ENCODE measurements at regions not wholly inside any gene's neighbourhood (a gene's known extent, or its start where the extent isn't known, plus 50 kb on each side); places are given as distances from the start of the nearest gene placed in this dataset.

DNA sequence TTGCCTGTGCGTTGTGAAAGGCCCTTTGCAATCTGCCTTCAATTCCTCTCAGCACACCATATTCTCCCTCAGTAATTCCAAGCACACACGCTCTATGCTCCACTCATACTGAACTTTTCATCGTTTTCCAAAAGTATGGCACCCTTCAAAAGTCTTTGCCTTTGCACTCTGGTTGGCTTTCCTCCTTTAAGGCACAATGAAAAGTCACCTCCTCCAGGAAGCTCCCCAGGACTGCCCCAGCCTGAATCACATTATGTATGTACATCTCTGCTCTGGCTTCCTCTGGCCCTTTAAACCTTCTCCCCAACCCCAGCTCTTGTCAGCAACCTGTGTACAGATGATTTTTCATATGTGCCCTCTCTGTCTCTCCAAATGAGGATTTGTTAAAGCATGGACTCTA, 250.7 kb downstream of the MAF start:
- Histone ChIP-seq H2BK15ac (ENCODE audit: low read length) (no peak overlapping the region), H4K8ac (ENCODE audit: extremely low read depth, insufficient read depth, low read length) (no peak overlapping the region), H2AK5ac (ENCODE audit: low read depth, low read length) (no peak overlapping the region), H2BK120ac (replicated peaks; ENCODE audit: low read depth, low read length) (no peak overlapping the region), H2BK5ac (ENCODE audit: low read depth, low read length) (no peak overlapping the region), H3K27ac (ENCODE audit: low read depth, low read length) (no peak overlapping the region), H3K4me3 (ENCODE audit: extremely low read depth in 1 of 4, insufficient read depth in 2 of 4, low read depth in 3 of 4, low read length in 4 of 4) (no peak overlapping the region), H2BK20ac (ENCODE audit: low read length) (no peak overlapping the region), H3K79me2 (ENCODE audit: control insufficient read depth in 1 of 2, insufficient read depth in 2 of 2, low read length in 2 of 2) (no peaks in the 10 kb centered on the region), H3K36me3 (ENCODE audit: control insufficient read depth in 2 of 4, insufficient read depth in 4 of 4, low read length in 3 of 4) (no peaks in the 10 kb centered on the region), H2AFZ (ENCODE audit: low read length) (no peak overlapping the region), H3K14ac (ENCODE audit: insufficient read length) (no peak overlapping the region), H3K9ac (replicated peaks in 1 of 4; ENCODE audit: extremely low read depth in 1 of 4, low read depth in 3 of 4, low read length in 3 of 4) (no peak overlapping the region), H3K9me3 (ENCODE audit: insufficient read depth in 2 of 2, low read depth in 1 of 2, low read length in 1 of 2) (no peaks in the 10 kb centered on the region), H2BK12ac (ENCODE audit: low read depth, low read length) (no peak overlapping the region), H3K4me2 (ENCODE audit: insufficient read depth in 1 of 2, low read depth in 2 of 2, low read length in 2 of 2) (no peak overlapping the region), H4K5ac (ENCODE audit: insufficient read length, low read depth, low read length) (no peak overlapping the region), H3K4ac (replicated peaks; ENCODE audit: insufficient read length, low read depth, low read length) (no peak overlapping the region), H3K23ac (ENCODE audit: insufficient read length) (no peak overlapping the region), H4K20me1 (replicated peaks in 1 of 2; ENCODE audit: control insufficient read depth in 1 of 2, insufficient read depth in 2 of 2, low read length in 2 of 2) (no peaks in the 10 kb centered on the region), H3K79me1 (ENCODE audit: low read depth, low read length) (no peaks in the 10 kb centered on the region), H3K18ac (ENCODE audit: extremely low read depth, low read length) (no peak overlapping the region), H3K27me3 (replicated peaks in 1 of 4; ENCODE audit: control insufficient read depth in 3 of 4, extremely low read depth in 1 of 4, insufficient read depth in 3 of 4, low read length in 3 of 4) (no peaks in the 10 kb centered on the region), H3K23me2 (ENCODE audit: low read depth, low read length) (no peaks in the 10 kb centered on the region), H4K91ac (replicated peaks; ENCODE audit: insufficient read length, low read length) (no peak overlapping the region), H3K56ac (replicated peaks; ENCODE audit: insufficient read length, low read depth, low read length) (no peak overlapping the region), H3K4me1 (replicated peaks in 1 of 4; ENCODE audit: control insufficient read depth in 3 of 4, insufficient read depth in 4 of 4, low read length in 3 of 4) (peaks cover 6 to 22% (median 12%) of the 10 kb centered on the region in 4 experiments)
- ChIA-PET CTCF (ENCODE audit: partially characterized antibody) (interaction anchor here (1.1 to 8.2 kb wide), 3 partner anchors 11 to 649 kb away, joined by 4 to 77 read pairs (median 4); no protein-coding TSS in a partner anchor), POLR2A (ENCODE audit: partially characterized antibody) (no interaction called here)
- no peak for DNase-seq (ENCODE audit: low read depth in 1 of 2, low spot score in 2 of 2)
- TF ChIP-seq CREB1 (IDR thresholded peaks at IDR 0.05) (no peak), GTF2F1 (IDR thresholded peaks at IDR 0.05; ENCODE audit: borderline replicate concordance, low read depth, low read length) (no peak), JUN (IDR thresholded peaks at IDR 0.05; ENCODE audit: low read depth, low read length) (no peak), TAF1 (IDR thresholded peaks at IDR 0.05; ENCODE audit: low read depth, low read length) (no peak), SIRT6 (IDR thresholded peaks at IDR 0.05; ENCODE audit: low read length) (no peak), CBX8 (IDR thresholded peaks at IDR 0.05; ENCODE audit: borderline replicate concordance, low read depth, low read length) (no peak)
- TF ChIP-seq, protein P1, sequence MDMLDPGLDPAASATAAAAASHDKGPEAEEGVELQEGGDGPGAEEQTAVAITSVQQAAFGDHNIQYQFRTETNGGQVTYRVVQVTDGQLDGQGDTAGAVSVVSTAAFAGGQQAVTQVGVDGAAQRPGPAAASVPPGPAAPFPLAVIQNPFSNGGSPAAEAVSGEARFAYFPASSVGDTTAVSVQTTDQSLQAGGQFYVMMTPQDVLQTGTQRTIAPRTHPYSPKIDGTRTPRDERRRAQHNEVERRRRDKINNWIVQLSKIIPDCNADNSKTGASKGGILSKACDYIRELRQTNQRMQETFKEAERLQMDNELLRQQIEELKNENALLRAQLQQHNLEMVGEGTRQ (IDR thresholded peaks at IDR 0.05; ENCODE audit: low read length) = no peak
- TF ChIP-seq, protein P2, sequence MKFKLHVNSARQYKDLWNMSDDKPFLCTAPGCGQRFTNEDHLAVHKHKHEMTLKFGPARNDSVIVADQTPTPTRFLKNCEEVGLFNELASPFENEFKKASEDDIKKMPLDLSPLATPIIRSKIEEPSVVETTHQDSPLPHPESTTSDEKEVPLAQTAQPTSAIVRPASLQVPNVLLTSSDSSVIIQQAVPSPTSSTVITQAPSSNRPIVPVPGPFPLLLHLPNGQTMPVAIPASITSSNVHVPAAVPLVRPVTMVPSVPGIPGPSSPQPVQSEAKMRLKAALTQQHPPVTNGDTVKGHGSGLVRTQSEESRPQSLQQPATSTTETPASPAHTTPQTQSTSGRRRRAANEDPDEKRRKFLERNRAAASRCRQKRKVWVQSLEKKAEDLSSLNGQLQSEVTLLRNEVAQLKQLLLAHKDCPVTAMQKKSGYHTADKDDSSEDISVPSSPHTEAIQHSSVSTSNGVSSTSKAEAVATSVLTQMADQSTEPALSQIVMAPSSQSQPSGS (IDR thresholded peaks at IDR 0.05; ENCODE audit: low read length) = no peak
- FAIRE-seq = no peak
- WGBS, 2 experiments (ENCODE audit: extremely low coverage in 1 of 2, insufficient coverage in 1 of 2, insufficient read length in 1 of 2, insufficient replicate concordance in 2 of 2, low coverage in 1 of 2, low lambda C conversion rate in 2 of 2, missing lambda C conversion rate in 1 of 2) = 95% methylated on average over 3 of the region's 3 CpGs; no CpG with 5 or more reads in 1 of the 2 experiments

Data from H1 (cell line).